ENCODE measurements at regions not wholly inside any gene's neighbourhood (a gene's known extent, or its start where the extent isn't known, plus 50 kb on each side); places are given as distances from the start of the nearest gene placed in this dataset.

DNA sequence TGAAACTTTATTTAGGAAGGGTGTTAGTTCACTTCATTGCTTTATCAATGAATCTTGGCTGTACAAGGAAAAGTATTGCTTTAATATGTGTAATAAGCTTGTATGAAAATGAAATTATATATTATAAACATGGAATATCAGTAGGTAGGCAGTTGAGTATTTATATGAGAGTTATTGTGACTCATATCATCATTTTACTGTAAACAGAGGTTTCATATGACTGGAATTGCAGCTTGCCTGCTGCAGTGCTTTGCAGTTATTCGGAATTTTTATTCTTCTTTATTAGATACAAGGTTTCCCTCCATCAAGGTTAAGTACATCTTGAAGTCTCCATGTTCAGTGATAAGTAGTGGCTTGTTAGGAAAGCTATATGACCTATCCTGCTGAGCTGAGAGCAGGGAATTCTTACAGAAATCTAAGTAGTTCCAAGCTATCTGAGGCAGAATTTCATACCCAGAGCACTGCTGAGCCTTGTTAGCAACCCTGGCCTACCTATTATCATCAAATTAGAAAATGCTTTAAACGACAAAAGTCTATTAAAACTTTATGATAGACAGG is 111.2 kb downstream of the MGST1 start:
- H3K4me1 ChIP-seq: no peaks in the 10 kb centered on the region
- H3K36me3 ChIP-seq: no peaks in the 10 kb centered on the region
- TF ChIP-seq POLR2A (IDR thresholded peaks at IDR 0.05): no peak
- TF ChIP-seq, protein P1, sequence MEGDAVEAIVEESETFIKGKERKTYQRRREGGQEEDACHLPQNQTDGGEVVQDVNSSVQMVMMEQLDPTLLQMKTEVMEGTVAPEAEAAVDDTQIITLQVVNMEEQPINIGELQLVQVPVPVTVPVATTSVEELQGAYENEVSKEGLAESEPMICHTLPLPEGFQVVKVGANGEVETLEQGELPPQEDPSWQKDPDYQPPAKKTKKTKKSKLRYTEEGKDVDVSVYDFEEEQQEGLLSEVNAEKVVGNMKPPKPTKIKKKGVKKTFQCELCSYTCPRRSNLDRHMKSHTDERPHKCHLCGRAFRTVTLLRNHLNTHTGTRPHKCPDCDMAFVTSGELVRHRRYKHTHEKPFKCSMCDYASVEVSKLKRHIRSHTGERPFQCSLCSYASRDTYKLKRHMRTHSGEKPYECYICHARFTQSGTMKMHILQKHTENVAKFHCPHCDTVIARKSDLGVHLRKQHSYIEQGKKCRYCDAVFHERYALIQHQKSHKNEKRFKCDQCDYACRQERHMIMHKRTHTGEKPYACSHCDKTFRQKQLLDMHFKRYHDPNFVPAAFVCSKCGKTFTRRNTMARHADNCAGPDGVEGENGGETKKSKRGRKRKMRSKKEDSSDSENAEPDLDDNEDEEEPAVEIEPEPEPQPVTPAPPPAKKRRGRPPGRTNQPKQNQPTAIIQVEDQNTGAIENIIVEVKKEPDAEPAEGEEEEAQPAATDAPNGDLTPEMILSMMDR (IDR thresholded peaks at IDR 0.05): no peak
- TF ChIP-seq POLR2AphosphoS5 (IDR thresholded peaks at IDR 0.05): no peak

DNA sequence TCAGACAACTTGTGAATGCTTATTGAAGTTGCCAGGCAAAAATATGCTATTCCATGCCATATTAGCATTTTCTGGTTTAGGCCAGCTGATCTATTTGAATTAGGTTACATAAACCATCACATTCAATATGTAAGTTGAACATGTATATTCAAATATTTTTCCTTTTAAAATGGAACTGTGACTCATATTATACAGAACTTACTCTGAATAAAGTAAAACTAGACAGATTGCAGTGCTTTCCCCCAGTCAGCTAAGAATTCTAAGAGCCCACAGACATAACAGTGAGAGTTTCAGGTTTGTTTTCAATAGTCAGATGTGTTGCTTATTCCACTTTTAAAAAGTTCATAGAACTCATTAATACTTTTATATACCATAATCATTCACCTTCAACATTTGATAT is 119.8 kb downstream of the MGST1 start:
- intact Hi-C loops (cut with DNase I; ENCODE audit: low total_unique reads): no loop called here
- TF ChIP-seq POLR2AphosphoS5 (IDR thresholded peaks at IDR 0.05): no peak
- no peak for TF ChIP-seq POLR2A (IDR thresholded peaks at IDR 0.05)
- TF ChIP-seq, protein P1 (IDR thresholded peaks at IDR 0.05): no peak

More for the DNA sequence above, 111.2 kb downstream of the MGST1 start:
- Histone ChIP-seq H3K9me3 (no peaks in the 10 kb centered on the region), H3K4me3 (no peak overlapping the region), H3K27ac (no peak overlapping the region), H3K27me3 (no peaks in the 10 kb centered on the region)
- intact Hi-C loops (cut with DNase I; ENCODE audit: low total_unique reads): no loop called here
- no peak for DNase-seq (ENCODE audit: low spot score in 2 of 2)

DNA sequence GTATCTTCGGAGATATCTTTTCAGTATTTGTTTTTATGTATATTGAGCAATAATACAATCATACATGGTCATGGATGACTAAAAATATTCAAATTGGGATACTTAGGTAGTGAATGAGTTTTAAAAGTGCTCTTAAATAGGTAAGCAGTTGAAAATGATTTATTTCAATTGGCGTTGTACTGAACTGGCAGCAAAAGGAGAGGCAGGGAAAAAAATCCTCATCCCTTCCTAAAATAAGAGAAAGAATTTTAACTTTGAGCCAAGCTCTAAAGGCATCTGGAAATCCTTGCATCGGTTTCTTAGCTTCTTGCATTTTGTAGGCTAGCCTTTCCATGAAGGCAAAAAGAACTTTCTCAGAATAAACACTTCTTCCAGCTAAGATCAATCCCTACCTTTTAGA is 125.2 kb downstream of the MGST1 start:
- no peaks in the 10 kb centered on the region for H3K4me1 ChIP-seq
- no peaks in the 10 kb centered on the region for H3K27me3 ChIP-seq
- intact Hi-C loops (cut with DNase I; ENCODE audit: low total_unique reads): no loop called here

More for the DNA sequence above, 119.8 kb downstream of the MGST1 start:
- Histone ChIP-seq H3K4me3 (no peak overlapping the region), H3K27me3 (no peaks in the 10 kb centered on the region), H3K36me3 (no peaks in the 10 kb centered on the region), H3K9me3 (no peaks in the 10 kb centered on the region), H3K27ac (no peak overlapping the region), H3K4me1 (no peaks in the 10 kb centered on the region)
- no peak for DNase-seq (ENCODE audit: low spot score in 2 of 2)

DNA sequence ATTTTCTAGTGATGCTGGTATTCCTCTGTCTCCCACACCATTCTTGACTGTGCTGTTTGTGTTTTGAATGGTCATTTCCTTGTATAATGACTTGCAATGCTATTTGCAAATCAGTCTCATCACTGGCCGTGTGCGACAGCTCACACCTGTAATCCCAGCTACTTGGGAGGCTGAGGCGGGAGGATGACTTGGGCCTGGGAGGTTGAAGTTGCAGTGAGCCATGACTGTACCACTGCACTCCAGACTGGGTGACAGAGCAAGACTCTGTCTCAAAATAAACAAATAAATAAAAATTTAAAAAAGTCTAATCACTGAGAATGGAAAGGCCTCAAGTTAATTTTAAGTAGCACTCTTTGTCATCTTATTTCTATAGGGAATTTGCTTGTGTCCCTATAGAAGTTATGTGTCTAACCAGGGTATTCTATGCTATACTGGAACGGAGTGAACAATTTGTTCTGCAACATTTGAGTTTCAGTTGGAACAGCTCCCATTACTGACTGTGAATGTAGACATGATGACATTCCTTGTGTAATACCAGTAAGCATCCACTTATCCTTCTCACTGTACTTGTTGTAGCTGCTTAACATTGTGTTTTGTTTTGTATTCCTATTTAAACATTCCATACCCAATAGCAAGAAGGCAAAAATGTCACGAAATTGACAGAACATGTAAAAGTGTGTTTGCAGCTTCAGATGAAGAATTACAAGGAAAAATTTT is 126.3 kb downstream of the MGST1 start:
- no peaks in the 10 kb centered on the region for H3K9me3 ChIP-seq
- H3K27me3 ChIP-seq: no peaks in the 10 kb centered on the region
- no peak overlapping the region for H3K4me3 ChIP-seq
- no peaks in the 10 kb centered on the region for H3K4me1 ChIP-seq
- intact Hi-C loops (cut with DNase I; ENCODE audit: low total_unique reads): no loop called here
- TF ChIP-seq, protein P1 (IDR thresholded peaks at IDR 0.05): no peak
- no peak for TF ChIP-seq POLR2AphosphoS5 (IDR thresholded peaks at IDR 0.05)
- TF ChIP-seq POLR2A (IDR thresholded peaks at IDR 0.05): no peak
- DNase-seq (ENCODE audit: low spot score in 2 of 2): no peak
- no peak overlapping the region for H3K27ac ChIP-seq
- H3K36me3 ChIP-seq: no peaks in the 10 kb centered on the region

More for the DNA sequence above, 125.2 kb downstream of the MGST1 start:
- H3K9me3 ChIP-seq: no peaks in the 10 kb centered on the region
- H3K4me3 ChIP-seq: no peak overlapping the region
- no peak overlapping the region for H3K27ac ChIP-seq
- TF ChIP-seq POLR2AphosphoS5 (IDR thresholded peaks at IDR 0.05) (no peak), POLR2A (IDR thresholded peaks at IDR 0.05) (no peak)
- TF ChIP-seq, protein P1 (IDR thresholded peaks at IDR 0.05): no peak
- no peaks in the 10 kb centered on the region for H3K36me3 ChIP-seq
- DNase-seq (ENCODE audit: low spot score in 2 of 2): no peak

DNA sequence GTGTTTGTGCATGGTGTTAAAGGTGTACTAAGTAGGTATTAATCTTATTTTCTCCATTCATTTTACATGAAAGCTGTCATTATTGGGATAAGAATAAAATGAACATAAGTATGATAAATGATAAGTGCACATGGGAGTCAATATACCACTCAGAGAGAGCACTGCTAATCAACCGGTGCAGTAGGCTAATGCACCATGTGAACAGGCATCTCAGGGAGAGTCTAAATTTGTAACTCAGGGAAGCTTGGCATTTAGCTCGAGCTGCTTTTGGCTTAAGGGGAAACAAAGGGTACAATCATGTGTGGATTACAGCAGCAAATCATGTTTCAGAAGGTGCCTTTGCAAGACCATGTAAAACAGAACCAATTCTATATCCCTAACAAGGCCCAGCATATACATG is 127.4 kb downstream of the MGST1 start:
- Histone ChIP-seq H3K4me1 (no peaks in the 10 kb centered on the region), H3K9me3 (no peaks in the 10 kb centered on the region), H3K4me3 (no peak overlapping the region), H3K27ac (no peak overlapping the region), H3K36me3 (no peaks in the 10 kb centered on the region), H3K27me3 (no peaks in the 10 kb centered on the region)
- TF ChIP-seq POLR2AphosphoS5 (IDR thresholded peaks at IDR 0.05): no peak
- TF ChIP-seq POLR2A (IDR thresholded peaks at IDR 0.05): no peak
- TF ChIP-seq, protein P1 (IDR thresholded peaks at IDR 0.05): no peak
- DNase-seq (ENCODE audit: low spot score in 2 of 2): no peak
- intact Hi-C loops (cut with DNase I; ENCODE audit: low total_unique reads): no loop called here

Measured in breast epithelium (tissue), 4 donors.